HG03060 (cell line): ENCODE measurements at regions not wholly inside any gene's neighbourhood (a gene's known extent, or its start where the extent isn't known, plus 50 kb on each side); places are given as distances from the start of the nearest gene placed in this dataset.

ENCODE experiments used
- ATAC-seq: cut with Tn5 transposase; IDR thresholded peaks from one replicate; pipeline ENCODE4 v1.9.1; 2021; ENCODE audit warnings: low read depth, moderate number of reproducible peaks; ENCODE audit not compliant: unreplicated experiment

- no peak for ATAC-seq
Observed at GRCh38 chr12:34338751-34339150, 316.5 kb downstream of the ALG10 start.

- no peak for ATAC-seq
Observed at GRCh38 chr12:34339922-34340321, 317.6 kb downstream of the ALG10 start.

GRCh38 chr12:34340534-34341361 lies 318.5 kb downstream of the ALG10 start:
- no peak for ATAC-seq

GRCh38 chr12:34341362-34341733 lies 319.1 kb downstream of the ALG10 start:
- no peak for ATAC-seq

GRCh38 chr12:34342048-34342447 lies 319.8 kb downstream of the ALG10 start:
- no peak for ATAC-seq

GRCh38 chr12:34343345-34343744 lies 321.0 kb downstream of the ALG10 start:
- ATAC-seq: no peak

GRCh38 chr12:34343766-34344165 lies 321.5 kb downstream of the ALG10 start:
- ATAC-seq: no peak

- no peak for ATAC-seq
Observed at GRCh38 chr12:34344851-34345522, 322.7 kb downstream of the ALG10 start.

GRCh38 chr12:34345801-34346200 lies 323.5 kb downstream of the ALG10 start:
- no peak for ATAC-seq

GRCh38 chr12:34346372-34347034 lies 324.2 kb downstream of the ALG10 start:
- ATAC-seq: no peak

- ATAC-seq: no peak
Observed at GRCh38 chr12:34347367-34347766, 325.1 kb downstream of the ALG10 start.

GRCh38 chr12:34348064-34348463 lies 325.8 kb downstream of the ALG10 start:
- ATAC-seq: no peak

- ATAC-seq: no peak
Observed at GRCh38 chr12:34348836-34349672, 326.8 kb downstream of the ALG10 start.

GRCh38 chr12:34349673-34349961 lies 327.3 kb downstream of the ALG10 start:
- ATAC-seq: no peak

GRCh38 chr12:34350092-34351041 lies 328.1 kb downstream of the ALG10 start:
- ATAC-seq: no peak

- no peak for ATAC-seq
Observed at GRCh38 chr12:34352098-34352497, 329.8 kb downstream of the ALG10 start.

- ATAC-seq: no peak
Observed at GRCh38 chr12:34354239-34355200, 332.2 kb downstream of the ALG10 start.

- ATAC-seq: no peak
Observed at GRCh38 chr12:34356233-34356987, 334.1 kb downstream of the ALG10 start.
